ENCODE measurements at regions not wholly inside any gene's neighbourhood (a gene's known extent, or its start where the extent isn't known, plus 50 kb on each side); places are given as distances from the start of the nearest gene placed in this dataset.

GRCh38 chr5:54799645-54800044 is 185.7 kb downstream of the ESM1 start:
- TF ChIP-seq EZH2 (IDR thresholded peaks at IDR 0.05; ENCODE audit: low read depth), result no peak
- no peak for TF ChIP-seq CTCF (conservative IDR thresholded peaks at IDR 0.05)

Measured in PC-9 (cell line).